PFSK-1 (cell line): ENCODE measurements at regions not wholly inside any gene's neighbourhood (a gene's known extent, or its start where the extent isn't known, plus 50 kb on each side); places are given as distances from the start of the nearest gene placed in this dataset.

ENCODE experiments used
- FOXP2 ChIP-seq: optimal IDR thresholded peaks from 2 replicates; pipeline ENCODE3; 2011; ENCODE audit warnings: borderline replicate concordance, control low read depth, inconsistent platforms; ENCODE audit not compliant: insufficient read depth; ENCODE audit errors: extremely low read length, extremely low read depth
- POLR2AphosphoS5 ChIP-seq: IDR thresholded peaks from 2 replicates; pipeline ENCODE4 v1.6.1; 2012; ENCODE audit warnings: low read depth, mild to moderate bottlenecking, control low read depth, low read length, moderate library complexity
- SIN3A ChIP-seq: IDR thresholded peaks from 2 replicates; pipeline ENCODE4 v1.6.1; 2012; ENCODE audit warnings: mild to moderate bottlenecking, low read length, moderate library complexity, borderline replicate concordance; ENCODE audit not compliant: insufficient read depth
- TAF1 ChIP-seq: IDR thresholded peaks from 2 replicates; pipeline ENCODE4 v1.6.1; 2012; ENCODE audit warnings: low read length, control low read depth, borderline replicate concordance; ENCODE audit not compliant: insufficient read depth
- TF ChIP-seq, protein P1 (sequence below), 2 experiments: IDR thresholded peaks; 2 replicates each; pipeline versions ENCODE4 v1.6.1 to v1.8.0; 2011 to 2012; ENCODE audit warnings: low read depth in 2 of 2, low read length in 2 of 2, control low read depth in 1 of 2, inconsistent platforms in 1 of 2, mild to moderate bottlenecking in 1 of 2, moderate library complexity in 1 of 2; ENCODE audit not compliant: insufficient read depth in 1 of 2

DNA sequence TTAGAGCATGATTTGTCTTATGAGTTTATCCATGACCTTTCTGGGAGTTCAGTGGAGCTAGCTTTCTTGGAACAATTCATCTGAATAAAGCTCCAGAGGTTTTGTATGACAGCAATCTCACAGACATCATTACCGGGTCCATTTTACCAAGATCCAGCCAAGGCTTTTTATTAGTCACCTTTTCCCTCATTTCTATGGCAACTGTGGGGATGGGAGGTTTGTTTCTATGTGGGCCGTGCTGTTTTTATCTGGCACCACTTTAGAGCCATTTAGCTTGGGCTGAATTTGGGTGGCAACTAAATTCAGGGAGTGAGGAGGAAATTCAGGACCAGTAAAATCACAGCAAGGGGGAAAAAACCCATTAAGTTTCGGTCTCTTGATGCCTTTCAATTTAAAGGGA is 245.7 kb downstream of the NSG2 start:
- TF ChIP-seq FOXP2 (no peak), TAF1 (no peak), POLR2AphosphoS5 (no peak), SIN3A (no peak)
- TF ChIP-seq, protein P1, sequence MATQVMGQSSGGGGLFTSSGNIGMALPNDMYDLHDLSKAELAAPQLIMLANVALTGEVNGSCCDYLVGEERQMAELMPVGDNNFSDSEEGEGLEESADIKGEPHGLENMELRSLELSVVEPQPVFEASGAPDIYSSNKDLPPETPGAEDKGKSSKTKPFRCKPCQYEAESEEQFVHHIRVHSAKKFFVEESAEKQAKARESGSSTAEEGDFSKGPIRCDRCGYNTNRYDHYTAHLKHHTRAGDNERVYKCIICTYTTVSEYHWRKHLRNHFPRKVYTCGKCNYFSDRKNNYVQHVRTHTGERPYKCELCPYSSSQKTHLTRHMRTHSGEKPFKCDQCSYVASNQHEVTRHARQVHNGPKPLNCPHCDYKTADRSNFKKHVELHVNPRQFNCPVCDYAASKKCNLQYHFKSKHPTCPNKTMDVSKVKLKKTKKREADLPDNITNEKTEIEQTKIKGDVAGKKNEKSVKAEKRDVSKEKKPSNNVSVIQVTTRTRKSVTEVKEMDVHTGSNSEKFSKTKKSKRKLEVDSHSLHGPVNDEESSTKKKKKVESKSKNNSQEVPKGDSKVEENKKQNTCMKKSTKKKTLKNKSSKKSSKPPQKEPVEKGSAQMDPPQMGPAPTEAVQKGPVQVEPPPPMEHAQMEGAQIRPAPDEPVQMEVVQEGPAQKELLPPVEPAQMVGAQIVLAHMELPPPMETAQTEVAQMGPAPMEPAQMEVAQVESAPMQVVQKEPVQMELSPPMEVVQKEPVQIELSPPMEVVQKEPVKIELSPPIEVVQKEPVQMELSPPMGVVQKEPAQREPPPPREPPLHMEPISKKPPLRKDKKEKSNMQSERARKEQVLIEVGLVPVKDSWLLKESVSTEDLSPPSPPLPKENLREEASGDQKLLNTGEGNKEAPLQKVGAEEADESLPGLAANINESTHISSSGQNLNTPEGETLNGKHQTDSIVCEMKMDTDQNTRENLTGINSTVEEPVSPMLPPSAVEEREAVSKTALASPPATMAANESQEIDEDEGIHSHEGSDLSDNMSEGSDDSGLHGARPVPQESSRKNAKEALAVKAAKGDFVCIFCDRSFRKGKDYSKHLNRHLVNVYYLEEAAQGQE (IDR thresholded peaks at IDR 0.05; ENCODE audit: insufficient read depth in 1 of 2, low read depth in 2 of 2, low read length in 2 of 2) = no peak

DNA sequence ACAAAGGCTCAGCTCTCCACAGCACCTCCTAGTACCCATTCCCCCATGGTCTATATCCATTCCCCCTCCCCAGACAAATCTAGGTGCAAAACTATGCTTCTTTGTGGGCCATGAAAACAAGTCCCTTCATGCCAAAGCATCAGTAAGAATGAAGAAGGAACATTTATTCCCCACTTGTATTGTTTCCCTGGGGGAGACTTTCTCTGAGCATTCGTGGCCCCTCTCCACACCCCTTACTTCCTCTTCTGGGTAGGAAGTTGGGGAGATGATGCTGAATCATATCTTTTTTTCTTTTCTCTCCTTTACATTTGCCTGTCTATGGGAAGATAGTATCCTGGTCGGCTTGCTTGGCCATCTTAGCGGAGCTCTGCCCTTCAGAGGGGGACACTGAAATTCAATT is 246.8 kb downstream of the NSG2 start:
- TF ChIP-seq FOXP2 (no peak), SIN3A (no peak), POLR2AphosphoS5 (no peak), TAF1 (no peak)

DNA sequence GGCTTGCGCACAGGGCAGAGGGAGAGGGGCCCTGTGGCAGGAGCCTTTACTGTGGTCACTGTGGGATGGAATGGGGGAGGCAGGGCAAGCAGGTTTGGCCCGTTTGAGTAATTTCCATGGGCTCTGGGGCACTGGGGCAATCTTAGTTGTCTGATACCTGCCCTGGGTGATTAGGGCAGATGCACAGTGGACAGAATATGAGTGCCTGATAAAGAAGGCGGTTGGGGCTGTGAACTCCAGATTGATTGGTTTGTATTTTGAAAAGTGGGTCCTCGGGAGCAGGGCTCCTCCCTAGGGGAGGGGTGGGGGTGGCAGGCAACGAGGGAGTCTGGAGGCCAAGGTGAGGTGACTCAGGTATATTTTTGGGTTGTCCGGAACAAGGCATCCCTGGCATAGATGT is 247.5 kb downstream of the NSG2 start:
- TF ChIP-seq, protein P1 (IDR thresholded peaks at IDR 0.05; ENCODE audit: insufficient read depth in 1 of 2, low read depth in 2 of 2, low read length in 2 of 2) = no peak
- no peak for TF ChIP-seq TAF1
- TF ChIP-seq SIN3A = no peak
- TF ChIP-seq POLR2AphosphoS5 = no peak
- no peak for TF ChIP-seq FOXP2

DNA sequence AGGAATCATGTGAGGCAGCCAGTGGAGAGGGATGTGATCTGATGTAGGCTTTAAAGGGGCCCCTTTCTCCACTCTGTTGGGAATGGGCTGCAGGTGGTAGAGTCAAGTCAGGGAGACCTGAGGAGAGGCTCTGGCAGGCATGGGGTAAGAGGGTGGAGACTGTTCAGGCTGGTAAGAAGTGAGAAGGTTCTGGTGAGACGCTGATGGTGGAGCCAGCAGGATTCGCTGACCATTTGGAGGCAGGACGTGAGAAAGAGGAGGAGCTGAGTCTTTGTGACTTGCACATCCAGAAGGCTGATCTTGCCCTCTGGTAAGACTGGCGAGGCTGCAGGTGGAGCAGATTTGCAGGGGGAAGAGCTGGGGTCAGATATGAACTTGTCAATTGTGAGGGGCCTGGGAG is 248.0 kb downstream of the NSG2 start:
- TF ChIP-seq, protein P1 (IDR thresholded peaks at IDR 0.05; ENCODE audit: insufficient read depth in 1 of 2, low read depth in 2 of 2, low read length in 2 of 2) = no peak
- TF ChIP-seq POLR2AphosphoS5 (no peak), TAF1 (no peak), FOXP2 (no peak)

DNA sequence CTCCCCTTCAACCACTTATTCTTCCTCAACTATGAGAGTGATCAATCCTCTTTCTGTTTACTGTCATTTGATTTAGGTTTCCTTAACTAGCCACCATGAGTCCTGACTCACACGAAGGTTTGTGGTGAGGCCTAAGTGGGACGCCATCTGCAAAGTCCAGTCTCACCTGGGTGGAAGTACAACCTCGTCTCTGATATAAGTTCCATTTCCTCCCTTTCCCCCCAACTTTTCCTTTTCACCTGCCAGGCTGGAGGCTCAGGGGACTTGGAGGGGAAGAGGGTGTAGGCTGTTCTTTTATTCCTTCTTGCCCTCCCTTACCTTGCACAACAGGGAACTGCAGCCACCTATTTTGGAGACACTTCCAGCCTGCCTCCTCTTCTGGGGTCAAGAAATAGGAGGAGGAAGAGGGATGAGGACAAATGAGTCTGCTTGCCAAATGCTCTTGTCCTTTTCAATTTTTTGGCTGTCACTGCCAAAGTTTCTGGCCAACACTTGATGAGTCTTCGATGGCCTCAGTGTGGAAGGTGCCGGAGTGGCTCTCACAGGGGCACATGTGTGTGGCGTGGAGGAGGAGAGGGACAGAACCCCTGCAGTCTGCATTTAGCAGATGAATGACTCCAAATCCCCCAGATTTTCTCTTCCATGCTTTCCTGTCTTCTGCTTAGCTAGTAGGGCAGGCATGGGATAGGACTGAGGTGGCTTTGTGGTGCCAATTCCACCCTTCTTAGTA is 249.6 kb downstream of the NSG2 start:
- TF ChIP-seq SIN3A = no peak

DNA sequence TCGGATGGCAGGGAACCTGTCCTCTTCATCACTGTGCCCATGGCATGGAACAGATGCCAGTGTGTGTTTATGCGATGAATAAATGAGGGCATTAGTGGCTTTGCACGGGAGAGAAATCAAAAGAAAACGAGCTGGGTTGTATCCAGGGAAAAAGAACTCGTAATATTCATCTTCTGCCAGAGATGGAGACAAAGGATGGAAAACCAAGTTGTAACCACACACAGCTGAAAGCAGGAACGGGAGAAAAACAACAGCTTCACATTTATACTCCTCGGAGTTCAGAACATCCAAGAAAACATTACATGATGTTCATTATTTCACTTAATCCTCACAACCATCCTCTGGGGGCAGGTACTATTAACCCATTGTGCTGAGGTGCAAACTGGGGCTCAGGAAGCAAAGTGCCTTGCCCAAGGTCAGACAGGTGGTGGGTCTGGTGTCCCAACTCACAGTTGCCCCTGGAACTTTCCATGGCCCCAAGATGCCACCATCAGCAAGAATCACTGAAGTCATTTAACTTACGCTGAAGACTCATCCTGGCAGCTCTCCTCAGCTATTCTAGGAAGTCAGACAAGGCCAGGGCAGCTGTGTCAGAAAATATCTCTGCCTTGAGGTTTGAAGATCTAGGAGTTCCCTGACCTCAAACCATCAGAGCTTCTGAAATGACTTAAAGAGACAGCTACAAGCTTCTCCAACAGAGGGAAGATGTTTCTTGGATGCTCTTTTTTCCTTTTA is 250.4 kb downstream of the NSG2 start:
- TF ChIP-seq, protein P1 (IDR thresholded peaks at IDR 0.05; ENCODE audit: insufficient read depth in 1 of 2, low read depth in 2 of 2, low read length in 2 of 2) = no peak
- no peak for TF ChIP-seq POLR2AphosphoS5
- TF ChIP-seq SIN3A = no peak
- no peak for TF ChIP-seq FOXP2
- no peak for TF ChIP-seq TAF1
